NCI-H2107 (cell line): ENCODE measurements at regions not wholly inside any gene's neighbourhood (a gene's known extent, or its start where the extent isn't known, plus 50 kb on each side); places are given as distances from the start of the nearest gene placed in this dataset.

Experiments used
- DNase-seq: peaks from one replicate; lab custom pipeline; 2025; lab: John Stamatoyannopoulos, UW

GRCh38 chr3:14312375-14312774, 90.0 kb upstream of the SLC6A6 start:
- DNase-seq: no peak

- DNase-seq: no peak
These were observed 85.3 kb upstream of the SLC6A6 start for GRCh38 chr3:14317057-14317553.

- no peak for DNase-seq
These were observed 83.8 kb upstream of the SLC6A6 start for GRCh38 chr3:14318646-14319045.

GRCh38 chr3:14319654-14320182, 82.7 kb upstream of the SLC6A6 start:
- DNase-seq: no peak

GRCh38 chr3:14320219-14320618, 82.2 kb upstream of the SLC6A6 start:
- no peak for DNase-seq

- DNase-seq: no peak
These were observed 80.4 kb upstream of the SLC6A6 start for GRCh38 chr3:14322001-14322400.

- no peak for DNase-seq
These were observed 79.6 kb upstream of the SLC6A6 start for GRCh38 chr3:14322667-14323295.

- DNase-seq: no peak
These were observed 78.8 kb upstream of the SLC6A6 start for GRCh38 chr3:14323401-14324223.

- DNase-seq: no peak
These were observed 78.0 kb upstream of the SLC6A6 start for GRCh38 chr3:14324224-14324944.

GRCh38 chr3:14328422-14328821, 74.0 kb upstream of the SLC6A6 start:
- no peak for DNase-seq

GRCh38 chr3:14329116-14329830, 73.1 kb upstream of the SLC6A6 start:
- DNase-seq: peak; percentile 68

- DNase-seq: no peak
These were observed 72.6 kb upstream of the SLC6A6 start for GRCh38 chr3:14329842-14330241.

- DNase-seq: no peak
These were observed 71.9 kb upstream of the SLC6A6 start for GRCh38 chr3:14330508-14330907.

GRCh38 chr3:14331251-14331650, 71.2 kb upstream of the SLC6A6 start:
- no peak for DNase-seq

GRCh38 chr3:14332392-14332791, 70.0 kb upstream of the SLC6A6 start:
- no peak for DNase-seq

- no peak for DNase-seq
These were observed 69.2 kb upstream of the SLC6A6 start for GRCh38 chr3:14333215-14333614.

GRCh38 chr3:14333621-14334020, 68.8 kb upstream of the SLC6A6 start:
- DNase-seq: no peak

GRCh38 chr3:14334136-14334535, 68.3 kb upstream of the SLC6A6 start:
- DNase-seq: no peak

GRCh38 chr3:14334936-14335335, 67.5 kb upstream of the SLC6A6 start:
- DNase-seq: no peak

- DNase-seq: no peak
These were observed 66.3 kb upstream of the SLC6A6 start for GRCh38 chr3:14335774-14336748.
